SU-DHL-6 (cell line): ENCODE measurements at regions not wholly inside any gene's neighbourhood (a gene's known extent, or its start where the extent isn't known, plus 50 kb on each side); places are given as distances from the start of the nearest gene placed in this dataset.

Experiments
- CTCF ChIP-seq: fragments of 200-600 bp; sonication (generic); IDR thresholded peaks from one replicate; pipeline ENCODE4 v1.5.1; 2017; ENCODE audit warnings: antibody characterized with exemption, mild to moderate bottlenecking, low read length, moderate library complexity; ENCODE audit not compliant: insufficient read depth, poor library complexity, severe bottlenecking
- EZH2phosphoT487 ChIP-seq: fragments of 200-600 bp; sonication (generic), shearing (Covaris generic); conservative IDR thresholded peaks from 2 replicates; pipeline ENCODE4 v1.6.1; 2018; ENCODE audit warnings: mild to moderate bottlenecking, antibody characterized with exemption, low read length, moderate library complexity, mixed read lengths

- no peak for TF ChIP-seq CTCF
- TF ChIP-seq EZH2phosphoT487, result no peak
These were observed 136.8 kb upstream of the SERP2 start for GRCh38 chr13:44236801-44237207.
